A549 (cell line): ENCODE measurements at regions not wholly inside any gene's neighbourhood (a gene's known extent, or its start where the extent isn't known, plus 50 kb on each side); places are given as distances from the start of the nearest gene placed in this dataset.
"Not testable (repeated sequence)": the region's sequence is repeated elsewhere in the genome, so short reads cannot be mapped to it uniquely, and the experiment has no call there.

ENCODE experiments used
- CEBPB ChIP-seq, 2 experiments: fragments of >200 bp in 1 of 2; sonication (Bioruptor Twin) in 1 of 2; formaldehyde crosslinking in 1 of 2; IDR thresholded peaks; 2 replicates each; pipeline ENCODE4 v1.6.1; 2012 to 2016
- RFX5 ChIP-seq: fragments of 450-650 bp; IDR thresholded peaks from 2 replicates; pipeline ENCODE4 v1.7.1; 2014; ENCODE audit warnings: antibody characterized with exemption, mild to moderate bottlenecking, moderate library complexity

DNA sequence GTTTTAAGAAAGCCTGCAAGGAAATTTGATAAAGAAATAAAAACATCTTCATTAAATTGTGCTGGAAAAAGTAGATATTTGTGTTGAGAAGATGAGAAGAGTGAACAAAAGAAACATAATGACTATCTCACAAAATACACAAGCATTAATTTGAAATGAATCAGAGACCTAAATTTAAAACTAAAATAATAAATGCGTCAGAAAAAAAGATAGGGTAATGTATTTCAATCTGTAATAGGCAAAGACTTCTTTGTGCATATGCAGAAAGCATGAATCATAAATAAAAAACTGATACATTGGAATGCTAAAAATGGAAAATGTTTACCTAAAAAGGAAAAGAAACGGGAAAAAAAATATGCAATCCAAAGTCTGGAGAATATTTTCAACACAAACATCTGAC lies 278.5 kb upstream of the RAI14 start:
- TF ChIP-seq CEBPB (IDR thresholded peaks at IDR 0.05); RFX5: not testable (repeated sequence)
